ENCODE measurements at regions not wholly inside any gene's neighbourhood (a gene's known extent, or its start where the extent isn't known, plus 50 kb on each side); places are given as distances from the start of the nearest gene placed in this dataset.

DNA sequence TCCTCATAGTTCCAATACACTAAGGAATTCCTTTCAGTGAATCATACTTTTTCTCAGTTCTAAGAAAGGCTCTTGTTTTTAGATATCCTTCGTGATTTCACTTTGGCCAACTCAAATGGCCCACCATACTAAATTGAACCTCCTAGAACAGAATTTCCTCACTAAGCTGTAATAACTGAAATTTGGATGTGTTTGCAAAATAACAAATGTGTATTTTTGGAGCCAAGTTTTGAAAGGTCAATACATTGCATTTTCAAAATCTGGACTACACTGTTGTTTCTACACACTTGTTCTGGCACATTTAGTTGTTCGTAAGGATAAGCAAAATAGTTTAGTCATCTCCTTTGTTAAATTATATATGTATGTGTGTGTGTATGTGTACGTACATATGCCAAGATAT, 439.0 kb upstream of the STXBP6 start:
- TF ChIP-seq, protein P1, sequence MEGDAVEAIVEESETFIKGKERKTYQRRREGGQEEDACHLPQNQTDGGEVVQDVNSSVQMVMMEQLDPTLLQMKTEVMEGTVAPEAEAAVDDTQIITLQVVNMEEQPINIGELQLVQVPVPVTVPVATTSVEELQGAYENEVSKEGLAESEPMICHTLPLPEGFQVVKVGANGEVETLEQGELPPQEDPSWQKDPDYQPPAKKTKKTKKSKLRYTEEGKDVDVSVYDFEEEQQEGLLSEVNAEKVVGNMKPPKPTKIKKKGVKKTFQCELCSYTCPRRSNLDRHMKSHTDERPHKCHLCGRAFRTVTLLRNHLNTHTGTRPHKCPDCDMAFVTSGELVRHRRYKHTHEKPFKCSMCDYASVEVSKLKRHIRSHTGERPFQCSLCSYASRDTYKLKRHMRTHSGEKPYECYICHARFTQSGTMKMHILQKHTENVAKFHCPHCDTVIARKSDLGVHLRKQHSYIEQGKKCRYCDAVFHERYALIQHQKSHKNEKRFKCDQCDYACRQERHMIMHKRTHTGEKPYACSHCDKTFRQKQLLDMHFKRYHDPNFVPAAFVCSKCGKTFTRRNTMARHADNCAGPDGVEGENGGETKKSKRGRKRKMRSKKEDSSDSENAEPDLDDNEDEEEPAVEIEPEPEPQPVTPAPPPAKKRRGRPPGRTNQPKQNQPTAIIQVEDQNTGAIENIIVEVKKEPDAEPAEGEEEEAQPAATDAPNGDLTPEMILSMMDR (IDR thresholded peaks at IDR 0.05; ENCODE audit: low read depth, low read length) = no peak
- CTCF ChIA-PET = no interaction called here

DNA sequence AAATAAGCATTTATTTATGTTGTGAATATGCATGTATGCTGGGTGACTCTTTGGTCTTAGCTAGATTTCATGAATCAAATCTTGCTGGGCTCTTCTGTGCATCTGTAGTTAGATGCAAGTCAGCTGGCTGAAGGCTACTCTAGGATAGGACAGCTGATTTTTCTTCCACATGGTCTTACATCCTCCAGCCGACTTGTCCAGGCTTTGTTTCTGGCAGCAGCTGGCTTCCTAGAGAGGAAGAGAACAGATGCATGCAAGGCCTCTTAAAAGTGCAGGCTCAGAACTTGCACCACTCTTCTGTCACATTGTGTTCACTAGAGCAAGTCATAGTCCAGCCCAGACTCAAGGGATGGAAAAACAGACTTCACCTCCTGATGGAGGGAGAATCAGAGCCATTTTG, 435.4 kb upstream of the STXBP6 start:
- no peak overlapping the region for H3K27ac ChIP-seq (ENCODE audit: low read depth, low read length)
- CTCF ChIA-PET = no interaction called here
- DNase-seq (ENCODE audit: low read depth, low spot score) = no peak
- no peaks in the 10 kb centered on the region for H3K27me3 ChIP-seq (ENCODE audit: control insufficient read depth, insufficient read depth, low read length)
- H3K9me3 ChIP-seq (ENCODE audit: control insufficient read depth, insufficient read depth, low read length) = peaks cover 8% of the 10 kb centered on the region; the same call in 1 of the 2 replicates
- POLR2A ChIA-PET = no interaction called here
- TF ChIP-seq, protein P1 (IDR thresholded peaks at IDR 0.05; ENCODE audit: low read depth, low read length) = no peak
- H3K4me3 ChIP-seq (ENCODE audit: low read depth, low read length) = no peak overlapping the region

More for the DNA sequence above, 439.0 kb upstream of the STXBP6 start:
- POLR2A ChIA-PET = no interaction called here
- Histone ChIP-seq H3K4me3 (ENCODE audit: low read depth, low read length) (no peak overlapping the region), H3K27me3 (ENCODE audit: control insufficient read depth, insufficient read depth, low read length) (no peaks in the 10 kb centered on the region), H3K27ac (ENCODE audit: low read depth, low read length) (no peak overlapping the region), H3K9me3 (ENCODE audit: control insufficient read depth, insufficient read depth, low read length) (peaks cover 8% of the 10 kb centered on the region; the same call in 1 of the 2 replicates)
- no peak for DNase-seq (ENCODE audit: low read depth, low spot score)

DNA sequence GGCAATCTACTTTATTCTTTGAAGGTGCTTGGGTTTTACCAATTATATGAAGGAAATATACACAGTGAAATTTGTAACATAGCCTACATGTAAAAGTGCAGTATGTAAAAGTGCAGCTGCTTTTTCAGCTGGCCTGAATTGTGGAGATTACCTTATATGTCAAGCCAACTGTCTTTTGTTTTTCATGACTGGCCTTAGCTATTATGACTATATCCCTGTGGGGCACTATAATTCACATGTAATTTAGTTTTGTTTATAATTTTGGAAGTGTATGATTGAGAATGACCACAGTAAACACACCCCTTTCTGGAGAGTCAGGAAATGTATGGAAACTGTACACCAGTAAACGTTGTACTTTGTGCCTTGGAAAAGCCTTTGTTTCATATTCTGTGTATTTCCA, 435.0 kb upstream of the STXBP6 start:
- no peak overlapping the region for H3K27ac ChIP-seq (ENCODE audit: low read depth, low read length)
- peaks cover 8% of the 10 kb centered on the region; the same call in 1 of the 2 replicates for H3K9me3 ChIP-seq (ENCODE audit: control insufficient read depth, insufficient read depth, low read length)
- TF ChIP-seq, protein P1 (IDR thresholded peaks at IDR 0.05; ENCODE audit: low read depth, low read length) = no peak
- H3K27me3 ChIP-seq (ENCODE audit: control insufficient read depth, insufficient read depth, low read length) = no peaks in the 10 kb centered on the region
- POLR2A ChIA-PET = no interaction called here
- no peak overlapping the region for H3K4me3 ChIP-seq (ENCODE audit: low read depth, low read length)
- DNase-seq (ENCODE audit: low read depth, low spot score) = no peak
- CTCF ChIA-PET = no interaction called here

DNA sequence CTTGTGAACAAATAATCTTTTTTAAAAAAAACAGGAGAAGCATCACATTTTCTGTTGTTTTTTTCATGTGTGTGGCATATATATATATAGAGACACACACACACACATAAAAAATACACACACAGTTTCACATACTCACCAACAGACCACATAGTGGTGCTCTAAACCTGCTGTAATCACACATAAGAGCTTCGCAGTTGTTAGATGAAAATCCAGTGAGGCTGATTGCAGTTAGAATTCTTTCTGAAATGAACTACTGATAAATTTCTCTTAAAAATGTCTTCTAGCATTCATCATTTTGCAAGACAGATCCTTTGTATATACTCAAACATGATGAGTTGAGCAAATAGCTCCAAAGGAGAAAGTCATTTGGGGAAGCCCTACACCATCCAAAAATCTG, 434.3 kb upstream of the STXBP6 start:
- Histone ChIP-seq H3K4me3 (ENCODE audit: low read depth, low read length) (no peak overlapping the region), H3K27me3 (ENCODE audit: control insufficient read depth, insufficient read depth, low read length) (no peaks in the 10 kb centered on the region), H3K27ac (ENCODE audit: low read depth, low read length) (no peak overlapping the region), H3K9me3 (ENCODE audit: control insufficient read depth, insufficient read depth, low read length) (peaks cover 8% of the 10 kb centered on the region; the same call in 1 of the 2 replicates)
- TF ChIP-seq, protein P1 (IDR thresholded peaks at IDR 0.05; ENCODE audit: low read depth, low read length) = no peak
- ChIA-PET CTCF (no interaction called here), POLR2A (no interaction called here)
- DNase-seq (ENCODE audit: low read depth, low spot score) = no peak

DNA sequence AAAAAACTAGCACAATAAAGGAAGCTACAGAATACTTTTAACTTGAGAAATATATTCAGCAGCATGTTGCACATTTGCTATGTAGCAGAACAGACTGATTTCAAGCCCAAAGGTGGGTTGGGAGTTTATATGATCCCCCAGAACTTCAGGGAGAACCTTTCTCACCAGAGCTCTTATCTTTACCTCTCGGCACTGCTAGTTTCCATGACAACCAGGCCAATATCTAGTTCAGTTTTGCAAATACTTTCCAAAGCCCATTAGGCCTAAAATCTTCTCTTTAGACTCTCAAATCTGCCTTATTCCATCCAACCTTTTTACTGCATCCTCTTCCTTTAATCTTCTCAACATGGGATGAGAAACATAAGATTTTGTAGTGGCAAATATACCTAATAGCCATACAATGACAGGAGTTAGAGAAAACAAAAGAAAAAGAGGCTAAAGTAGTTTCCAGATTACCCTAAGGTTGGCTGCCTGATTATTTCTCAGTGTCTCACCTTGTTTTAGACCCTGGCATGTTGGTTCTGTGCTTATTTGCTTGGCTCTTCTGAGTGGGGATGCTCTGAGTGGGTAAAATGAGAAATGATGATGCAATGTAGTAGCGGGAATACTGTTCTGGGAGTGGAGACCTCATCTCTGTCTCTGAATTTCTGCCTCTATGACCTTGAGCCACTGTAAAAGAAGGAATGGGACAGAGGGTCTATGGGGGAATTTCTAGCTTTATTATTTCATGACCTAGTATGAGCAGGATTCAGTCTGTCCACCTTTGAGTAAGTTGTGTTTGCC, 427.6 kb upstream of the STXBP6 start:
- Histone ChIP-seq H3K27ac (ENCODE audit: low read depth, low read length) (no peak overlapping the region), H3K9me3 (ENCODE audit: control insufficient read depth, insufficient read depth, low read length) (peaks cover 9% of the 10 kb centered on the region; the same call in 1 of the 2 replicates), H3K4me3 (ENCODE audit: low read depth, low read length) (no peak overlapping the region), H3K27me3 (ENCODE audit: control insufficient read depth, insufficient read depth, low read length) (no peaks in the 10 kb centered on the region)
- no peak for DNase-seq (ENCODE audit: low read depth, low spot score)
- ChIA-PET POLR2A (no interaction called here), CTCF (no interaction called here)
- TF ChIP-seq, protein P1 (IDR thresholded peaks at IDR 0.05; ENCODE audit: low read depth, low read length) = no peak

All from AG04450 (cell line).